Chondrocyte (in vitro differentiated cells): ENCODE measurements at regions not wholly inside any gene's neighbourhood (a gene's known extent, or its start where the extent isn't known, plus 50 kb on each side); places are given as distances from the start of the nearest gene placed in this dataset.
A peak's percentile ranks its signal among the peaks of the same experiment; 100 is the strongest.

Experiments used
- DNase-seq: peaks from one replicate; pipeline ENCODE4 v3.0.0; 2021; ENCODE audit warnings: mixed read lengths, low spot score
- H3K27ac Mint-ChIP-seq: one replicate; pipeline ENCODE4 v1.8.0; 2021; ENCODE audit warnings: mild to moderate bottlenecking, moderate library complexity, mixed read lengths; ENCODE audit not compliant: unreplicated experiment
- H3K27me3 Mint-ChIP-seq: 2 replicates; pipeline ENCODE4 v1.8.0; 2021; ENCODE audit warnings: low read depth, mixed read lengths
- H3K36me3 Mint-ChIP-seq: 2 replicates; pipeline ENCODE4 v1.8.0; 2021; ENCODE audit warnings: low read depth, mixed read lengths
- H3K4me1 Mint-ChIP-seq: 2 replicates; pipeline ENCODE4 v1.8.0; 2021; ENCODE audit warnings: low read depth, mild to moderate bottlenecking, mixed read lengths
- H3K4me3 Mint-ChIP-seq: one replicate; pipeline ENCODE4 v1.8.0; 2021; ENCODE audit warnings: mild to moderate bottlenecking, moderate library complexity, mixed read lengths; ENCODE audit not compliant: unreplicated experiment
- H3K9me3 Mint-ChIP-seq: 2 replicates; pipeline ENCODE4 v1.8.0; 2021; ENCODE audit warnings: low read depth, mixed read lengths
- TF ChIP-seq, protein P1 (sequence below): fragments of 200-600 bp; sonication (generic); IDR thresholded peaks from 2 replicates; pipeline ENCODE4 v1.5.0; 2021; ENCODE audit warnings: antibody characterized with exemption, mild to moderate bottlenecking, moderate library complexity

GRCh38 chr7:92976931-92977330 lies 140.6 kb upstream of the CDK6 start:
- no peak for DNase-seq
- peaks cover 46% of the 10 kb centered on the region for H3K9me3 Mint-ChIP-seq
- H3K4me1 Mint-ChIP-seq, result peaks cover 23% of the 10 kb centered on the region
- H3K4me3 Mint-ChIP-seq, result no peak overlapping the region
- H3K36me3 Mint-ChIP-seq, result peaks cover 15% of the 10 kb centered on the region
- TF ChIP-seq, protein P1, sequence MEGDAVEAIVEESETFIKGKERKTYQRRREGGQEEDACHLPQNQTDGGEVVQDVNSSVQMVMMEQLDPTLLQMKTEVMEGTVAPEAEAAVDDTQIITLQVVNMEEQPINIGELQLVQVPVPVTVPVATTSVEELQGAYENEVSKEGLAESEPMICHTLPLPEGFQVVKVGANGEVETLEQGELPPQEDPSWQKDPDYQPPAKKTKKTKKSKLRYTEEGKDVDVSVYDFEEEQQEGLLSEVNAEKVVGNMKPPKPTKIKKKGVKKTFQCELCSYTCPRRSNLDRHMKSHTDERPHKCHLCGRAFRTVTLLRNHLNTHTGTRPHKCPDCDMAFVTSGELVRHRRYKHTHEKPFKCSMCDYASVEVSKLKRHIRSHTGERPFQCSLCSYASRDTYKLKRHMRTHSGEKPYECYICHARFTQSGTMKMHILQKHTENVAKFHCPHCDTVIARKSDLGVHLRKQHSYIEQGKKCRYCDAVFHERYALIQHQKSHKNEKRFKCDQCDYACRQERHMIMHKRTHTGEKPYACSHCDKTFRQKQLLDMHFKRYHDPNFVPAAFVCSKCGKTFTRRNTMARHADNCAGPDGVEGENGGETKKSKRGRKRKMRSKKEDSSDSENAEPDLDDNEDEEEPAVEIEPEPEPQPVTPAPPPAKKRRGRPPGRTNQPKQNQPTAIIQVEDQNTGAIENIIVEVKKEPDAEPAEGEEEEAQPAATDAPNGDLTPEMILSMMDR, result no peak
- no peaks in the 10 kb centered on the region for H3K27me3 Mint-ChIP-seq
- H3K27ac Mint-ChIP-seq, result no peak overlapping the region

DNA sequence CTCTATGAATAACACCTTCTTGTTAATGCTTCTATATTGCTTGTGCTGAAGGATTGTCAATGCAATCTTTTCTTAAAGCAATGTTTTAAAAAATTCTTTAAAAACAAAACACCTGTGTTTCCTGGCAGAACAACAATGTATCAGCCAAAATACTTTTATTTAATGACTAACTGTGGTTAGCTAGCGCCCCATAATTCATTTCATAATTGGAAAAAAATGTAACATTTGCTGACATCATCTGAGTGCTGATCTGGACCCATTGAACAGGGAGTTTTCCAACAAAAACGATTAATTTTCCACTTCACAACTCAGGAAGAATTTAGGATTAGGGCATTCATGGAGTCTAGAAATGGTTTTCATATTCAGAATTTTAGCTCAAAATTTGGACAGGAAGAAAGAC lies 137.6 kb upstream of the CDK6 start:
- TF ChIP-seq, protein P1, result no peak
- Mint-ChIP-seq H3K9me3 (peaks cover 32% of the 10 kb centered on the region), H3K27ac (peak overlapping the region; percentile 45), H3K4me3 (no peak overlapping the region), H3K4me1 (peaks cover 23% of the 10 kb centered on the region), H3K27me3 (no peaks in the 10 kb centered on the region), H3K36me3 (peaks cover 15% of the 10 kb centered on the region)
- DNase-seq, result no peak

- no peak for DNase-seq
- peak overlapping the region; percentile 24 for H3K27ac Mint-ChIP-seq
- H3K36me3 Mint-ChIP-seq, result peaks cover 10% of the 10 kb centered on the region
- H3K4me1 Mint-ChIP-seq, result peaks cover 23% of the 10 kb centered on the region
- H3K4me3 Mint-ChIP-seq, result no peak overlapping the region
- TF ChIP-seq, protein P1, result no peak
- H3K27me3 Mint-ChIP-seq, result no peaks in the 10 kb centered on the region
- peaks cover 26% of the 10 kb centered on the region for H3K9me3 Mint-ChIP-seq
Observed at GRCh38 chr7:92973293-92973731, 136.9 kb upstream of the CDK6 start.

DNA sequence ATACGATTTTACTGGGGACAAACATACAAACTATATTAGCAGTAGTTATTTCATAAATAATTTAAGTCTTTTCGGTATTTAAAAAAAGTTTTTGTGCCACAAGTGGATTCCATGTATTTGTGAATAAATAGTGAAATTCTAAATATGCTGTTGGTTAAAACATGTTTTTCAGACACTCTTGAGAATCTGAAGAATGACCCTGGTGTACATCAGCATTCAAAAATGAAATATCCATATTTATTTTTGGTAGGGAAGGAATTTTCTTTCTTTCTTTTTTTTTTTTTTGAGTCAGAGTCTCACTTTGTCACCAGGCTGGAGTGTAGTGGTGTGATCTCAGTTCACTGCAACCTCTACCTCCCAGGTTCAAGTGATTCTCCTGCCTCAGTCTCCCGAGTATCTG lies 136.1 kb upstream of the CDK6 start:
- Mint-ChIP-seq H3K36me3 (peaks cover 6% of the 10 kb centered on the region), H3K27ac (peak overlapping the region; percentile 77), H3K4me3 (no peak overlapping the region), H3K27me3 (no peaks in the 10 kb centered on the region), H3K4me1 (peaks cover 23% of the 10 kb centered on the region), H3K9me3 (peaks cover 21% of the 10 kb centered on the region)
- DNase-seq, result no peak
- TF ChIP-seq, protein P1, result no peak

DNA sequence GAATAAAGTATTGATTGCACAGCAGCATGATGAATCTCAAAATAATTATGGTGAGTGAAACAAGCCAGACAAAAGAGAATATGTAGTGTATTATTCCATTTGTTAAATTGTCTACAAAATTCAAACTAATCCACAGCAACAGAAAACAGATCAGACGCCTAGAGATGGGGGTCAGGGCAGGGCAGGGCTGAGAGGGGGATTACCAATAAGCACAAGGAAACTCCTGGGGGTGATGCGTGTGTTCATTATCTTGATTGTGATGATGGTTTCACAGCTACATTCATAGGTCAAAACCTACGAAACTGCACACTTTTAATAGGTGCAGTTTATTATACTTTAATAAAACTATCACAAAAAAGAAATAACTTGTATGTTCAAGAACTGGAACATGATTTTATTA lies 132.7 kb upstream of the CDK6 start:
- H3K36me3 Mint-ChIP-seq, result no peaks in the 10 kb centered on the region
- H3K4me1 Mint-ChIP-seq, result peaks cover 21% of the 10 kb centered on the region
- no peaks in the 10 kb centered on the region for H3K9me3 Mint-ChIP-seq
- TF ChIP-seq, protein P1, result no peak
- H3K27me3 Mint-ChIP-seq, result no peaks in the 10 kb centered on the region
- DNase-seq, result no peak
- no peak overlapping the region for H3K4me3 Mint-ChIP-seq
- H3K27ac Mint-ChIP-seq, result no peak overlapping the region
